ENCODE measurements at regions not wholly inside any gene's neighbourhood (a gene's known extent, or its start where the extent isn't known, plus 50 kb on each side); places are given as distances from the start of the nearest gene placed in this dataset.

DNA sequence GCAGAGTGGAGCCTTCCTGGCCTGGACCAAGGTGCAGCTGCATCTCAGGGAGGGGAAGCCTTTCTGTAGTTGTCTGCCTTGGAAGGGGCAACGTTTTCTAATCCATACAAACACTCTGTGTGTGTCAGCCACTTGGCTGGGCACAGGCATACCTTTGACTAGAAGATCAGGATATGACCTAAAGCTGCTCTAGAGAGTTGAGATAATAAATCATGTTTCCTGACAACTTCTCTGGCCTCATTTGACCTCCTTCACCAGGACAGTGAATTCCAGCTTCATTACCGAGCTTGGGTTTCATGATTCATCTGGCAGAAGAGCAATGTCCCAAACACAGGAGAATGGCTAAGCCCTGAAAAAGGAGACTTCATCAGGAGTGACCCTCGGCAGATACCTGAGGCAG lies 89.6 kb upstream of the KIT start:
- TF ChIP-seq, protein P1, sequence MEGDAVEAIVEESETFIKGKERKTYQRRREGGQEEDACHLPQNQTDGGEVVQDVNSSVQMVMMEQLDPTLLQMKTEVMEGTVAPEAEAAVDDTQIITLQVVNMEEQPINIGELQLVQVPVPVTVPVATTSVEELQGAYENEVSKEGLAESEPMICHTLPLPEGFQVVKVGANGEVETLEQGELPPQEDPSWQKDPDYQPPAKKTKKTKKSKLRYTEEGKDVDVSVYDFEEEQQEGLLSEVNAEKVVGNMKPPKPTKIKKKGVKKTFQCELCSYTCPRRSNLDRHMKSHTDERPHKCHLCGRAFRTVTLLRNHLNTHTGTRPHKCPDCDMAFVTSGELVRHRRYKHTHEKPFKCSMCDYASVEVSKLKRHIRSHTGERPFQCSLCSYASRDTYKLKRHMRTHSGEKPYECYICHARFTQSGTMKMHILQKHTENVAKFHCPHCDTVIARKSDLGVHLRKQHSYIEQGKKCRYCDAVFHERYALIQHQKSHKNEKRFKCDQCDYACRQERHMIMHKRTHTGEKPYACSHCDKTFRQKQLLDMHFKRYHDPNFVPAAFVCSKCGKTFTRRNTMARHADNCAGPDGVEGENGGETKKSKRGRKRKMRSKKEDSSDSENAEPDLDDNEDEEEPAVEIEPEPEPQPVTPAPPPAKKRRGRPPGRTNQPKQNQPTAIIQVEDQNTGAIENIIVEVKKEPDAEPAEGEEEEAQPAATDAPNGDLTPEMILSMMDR (IDR thresholded peaks at IDR 0.05), result no peak
- TF ChIP-seq EP300 (IDR thresholded peaks at IDR 0.05) (no peak), POLR2AphosphoS5 (IDR thresholded peaks at IDR 0.05) (no peak)
